PFSK-1 (cell line): ENCODE measurements at regions not wholly inside any gene's neighbourhood (a gene's known extent, or its start where the extent isn't known, plus 50 kb on each side); places are given as distances from the start of the nearest gene placed in this dataset.

Experiments
- FOXP2 ChIP-seq: optimal IDR thresholded peaks from 2 replicates; pipeline ENCODE3; 2011; ENCODE audit warnings: borderline replicate concordance, control low read depth, inconsistent platforms; ENCODE audit not compliant: insufficient read depth; ENCODE audit errors: extremely low read length, extremely low read depth
- POLR2AphosphoS5 ChIP-seq: IDR thresholded peaks from 2 replicates; pipeline ENCODE4 v1.6.1; 2012; ENCODE audit warnings: low read depth, mild to moderate bottlenecking, control low read depth, low read length, moderate library complexity
- REST ChIP-seq, 2 experiments: IDR thresholded peaks; 2 replicates each; pipeline versions ENCODE4 v1.6.1 to v1.8.0; 2011 to 2012; ENCODE audit warnings: low read depth in 2 of 2, low read length in 2 of 2, control low read depth in 1 of 2, inconsistent platforms in 1 of 2, mild to moderate bottlenecking in 1 of 2, moderate library complexity in 1 of 2; ENCODE audit not compliant: insufficient read depth in 1 of 2
- SIN3A ChIP-seq: IDR thresholded peaks from 2 replicates; pipeline ENCODE4 v1.6.1; 2012; ENCODE audit warnings: mild to moderate bottlenecking, low read length, moderate library complexity, borderline replicate concordance; ENCODE audit not compliant: insufficient read depth
- TAF1 ChIP-seq: IDR thresholded peaks from 2 replicates; pipeline ENCODE4 v1.6.1; 2012; ENCODE audit warnings: low read length, control low read depth, borderline replicate concordance; ENCODE audit not compliant: insufficient read depth

- no peak for TF ChIP-seq POLR2AphosphoS5
- no peak for TF ChIP-seq REST (IDR thresholded peaks at IDR 0.05; ENCODE audit: insufficient read depth in 1 of 2, low read depth in 2 of 2, low read length in 2 of 2)
- no peak for TF ChIP-seq SIN3A
- TF ChIP-seq TAF1 = no peak
- no peak for TF ChIP-seq FOXP2
Measured at GRCh38 chr7:36002900-36003299, 150.2 kb upstream of the EEPD1 start.
